GM18951 (cell line): ENCODE measurements at regions not wholly inside any gene's neighbourhood (a gene's known extent, or its start where the extent isn't known, plus 50 kb on each side); places are given as distances from the start of the nearest gene placed in this dataset.

Experiments
- POLR2A ChIP-seq: IDR thresholded peaks from 4 replicates; pipeline ENCODE4 v1.6.1; 2011; ENCODE audit warnings: mild to moderate bottlenecking; ENCODE audit not compliant: insufficient read length, insufficient read depth; ENCODE audit errors: extremely low read depth
- in situ Hi-C: fragments of 300-500 bp; cut with MboI; formaldehyde crosslinking; loops from one replicate; pipeline ENCODE4 v1.12.0; 2022; ENCODE audit warnings: low sequenced_read_pairs, mixed read lengths, inconsistent platforms; ENCODE audit not compliant: unreplicated experiment

DNA sequence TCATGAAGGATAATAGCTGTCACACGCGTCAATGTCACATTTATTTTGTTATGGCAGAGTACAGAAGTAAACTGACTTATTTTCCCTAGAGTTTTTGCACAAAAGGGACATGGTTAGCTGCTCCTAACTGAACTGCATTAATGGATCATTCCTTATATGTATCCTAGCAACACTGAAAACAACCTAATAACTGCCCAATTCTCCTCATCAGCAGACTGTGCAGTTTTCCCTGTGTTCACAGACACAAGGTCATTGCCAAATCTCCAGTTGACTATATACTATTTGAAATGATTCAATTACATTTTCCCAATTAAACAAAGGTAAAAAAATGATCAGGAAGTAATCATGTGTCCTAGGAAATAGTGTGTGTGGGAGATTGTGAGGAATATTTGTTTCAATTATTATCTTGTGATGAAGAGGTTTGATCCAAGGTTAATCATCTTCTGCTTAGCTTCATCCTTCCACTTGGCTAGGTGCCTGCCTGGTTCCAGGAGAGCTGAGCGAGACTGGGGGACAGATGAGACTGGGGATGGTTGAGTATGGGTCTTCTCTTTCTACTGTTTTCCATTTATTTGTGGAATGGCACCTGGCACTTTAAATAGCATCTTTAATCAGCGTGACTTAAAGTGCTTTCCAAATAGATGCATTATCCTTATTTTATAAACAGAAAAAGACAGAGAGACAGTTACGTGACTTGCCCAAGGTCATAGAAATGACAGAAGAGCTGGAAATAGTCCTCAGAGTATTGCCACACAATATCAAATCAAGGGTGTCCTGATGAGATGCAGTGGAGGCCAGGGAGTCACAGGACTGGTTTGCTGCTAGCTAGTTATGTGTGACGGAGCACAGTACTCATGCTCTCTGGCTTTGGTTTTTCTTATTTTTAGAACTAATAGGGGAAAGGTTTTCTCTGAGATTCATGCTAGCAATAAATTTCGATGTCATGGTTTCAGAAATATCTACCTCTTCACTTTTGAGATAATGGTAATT, 335.6 kb downstream of the PIK3C3 start:
- in situ Hi-C loops, result loop anchor here (25.0 kb wide), 1 partner anchor 178 kb away; no protein-coding TSS in a partner anchor
- no peak for TF ChIP-seq POLR2A

DNA sequence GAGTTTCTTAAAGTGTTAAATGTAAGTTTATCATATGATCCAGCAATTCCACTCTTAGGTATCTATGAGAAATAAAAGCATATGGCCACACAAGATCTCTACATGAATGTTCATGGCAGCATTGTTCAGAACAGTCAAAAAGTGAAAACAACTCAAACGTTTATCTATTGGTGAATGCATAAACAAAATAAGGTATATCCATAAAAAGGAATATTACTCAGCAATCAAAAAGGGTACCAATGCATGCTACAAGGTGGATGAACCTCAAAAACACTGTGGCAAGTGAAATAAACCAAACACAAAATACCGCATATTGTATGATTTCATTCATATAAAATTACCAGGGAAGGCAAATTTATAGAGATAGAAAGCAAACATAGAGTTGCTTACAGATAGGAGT, 337.6 kb downstream of the PIK3C3 start:
- in situ Hi-C loops, result loop anchor here (25.0 kb wide), 1 partner anchor 180 kb away; no protein-coding TSS in a partner anchor
- no peak for TF ChIP-seq POLR2A

- in situ Hi-C loops, result loop anchor here (25.0 kb wide), 1 partner anchor 184 kb away; no protein-coding TSS in a partner anchor
- no peak for TF ChIP-seq POLR2A
These were observed 341.2 kb downstream of the PIK3C3 start for GRCh38 chr18:42296192-42296591.

GRCh38 chr18:42296723-42297122, 341.7 kb downstream of the PIK3C3 start:
- in situ Hi-C loops, result loop anchor here (25.0 kb wide), 1 partner anchor 184 kb away; no protein-coding TSS in a partner anchor
- TF ChIP-seq POLR2A, result no peak

DNA sequence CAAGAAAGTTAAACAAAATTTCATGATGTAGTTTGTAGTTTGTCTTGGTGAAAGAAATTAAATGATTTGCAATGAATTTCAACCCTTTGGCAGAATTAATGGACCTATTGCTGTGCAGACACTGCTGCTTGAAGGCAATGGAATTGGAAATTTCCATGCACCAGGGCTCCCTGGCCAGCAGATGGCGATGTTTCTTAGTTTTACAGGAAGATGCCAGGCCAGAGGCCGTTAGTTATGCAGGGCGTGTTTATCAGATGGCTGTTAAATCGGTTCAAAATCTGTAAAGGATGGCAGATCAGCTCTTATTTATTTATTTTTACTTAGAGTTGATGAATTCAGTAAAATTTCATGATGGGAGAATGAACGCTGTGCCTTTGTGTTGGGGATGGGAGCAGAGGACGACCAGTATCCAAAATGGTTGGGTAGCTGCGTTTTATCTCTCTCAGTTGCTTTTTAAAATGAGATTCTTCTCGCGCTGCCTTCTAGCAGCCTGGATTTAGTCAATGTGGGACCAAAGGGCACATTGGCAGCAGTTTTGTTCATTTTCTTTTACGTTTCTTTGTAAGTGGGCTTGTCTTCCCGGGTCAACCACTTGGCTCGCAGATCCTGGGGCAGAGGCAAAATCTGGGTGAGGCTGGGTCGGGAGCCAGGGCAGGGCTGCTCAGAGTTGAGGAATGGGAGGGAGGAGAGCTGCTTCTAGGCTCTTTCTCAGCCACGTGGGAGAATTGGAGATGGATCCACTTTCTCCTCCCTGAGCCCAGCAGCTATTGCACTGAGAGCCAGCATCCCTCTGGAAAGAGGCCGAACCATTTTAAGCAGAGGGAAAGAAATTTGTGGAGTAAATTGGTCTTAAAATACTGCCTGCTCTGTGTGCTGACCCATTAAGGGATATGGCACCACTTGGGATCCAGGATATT, 344.0 kb downstream of the PIK3C3 start:
- in situ Hi-C loops, result loop anchor here (25.0 kb wide), 1 partner anchor 187 kb away; no protein-coding TSS in a partner anchor

DNA sequence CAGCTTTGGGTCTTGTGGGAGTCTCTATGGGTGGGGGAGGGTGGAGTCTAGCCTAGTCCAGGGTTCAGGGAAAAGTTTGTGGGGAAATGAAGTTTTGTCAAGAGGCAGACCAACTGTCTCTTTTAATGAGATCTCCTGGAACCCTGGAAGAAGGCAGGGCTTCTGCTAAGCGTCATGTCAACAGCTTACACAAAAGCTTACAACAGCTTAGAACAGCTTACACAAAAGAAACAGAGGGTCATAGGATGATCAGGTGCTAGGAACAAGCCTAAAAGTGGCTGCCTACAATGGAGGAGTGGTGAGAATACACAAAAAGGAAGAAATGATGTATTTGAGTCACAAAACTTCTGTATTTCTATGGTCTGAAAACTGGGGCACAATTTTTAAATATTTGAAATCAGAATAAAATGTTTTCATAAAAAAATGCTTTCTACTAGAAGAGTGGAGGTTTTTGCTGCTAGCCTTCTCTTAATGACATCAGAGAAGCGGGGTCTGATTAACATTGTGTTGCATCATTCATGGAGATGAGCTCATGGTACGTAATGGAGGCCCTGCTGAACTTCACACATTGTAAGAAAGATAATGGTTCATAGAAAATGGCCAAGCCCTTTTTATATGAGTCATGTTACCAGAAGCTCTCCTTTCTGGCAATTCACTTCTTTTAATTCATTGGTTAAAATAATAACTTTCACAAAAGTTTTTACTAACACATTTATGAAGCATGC, 351.0 kb downstream of the PIK3C3 start:
- no peak for TF ChIP-seq POLR2A
- in situ Hi-C loops, result loop anchor here (25.0 kb wide), 1 partner anchor 956 kb away; no protein-coding TSS in a partner anchor

More for the DNA sequence above, 344.0 kb downstream of the PIK3C3 start:
- TF ChIP-seq POLR2A, result no peak

DNA sequence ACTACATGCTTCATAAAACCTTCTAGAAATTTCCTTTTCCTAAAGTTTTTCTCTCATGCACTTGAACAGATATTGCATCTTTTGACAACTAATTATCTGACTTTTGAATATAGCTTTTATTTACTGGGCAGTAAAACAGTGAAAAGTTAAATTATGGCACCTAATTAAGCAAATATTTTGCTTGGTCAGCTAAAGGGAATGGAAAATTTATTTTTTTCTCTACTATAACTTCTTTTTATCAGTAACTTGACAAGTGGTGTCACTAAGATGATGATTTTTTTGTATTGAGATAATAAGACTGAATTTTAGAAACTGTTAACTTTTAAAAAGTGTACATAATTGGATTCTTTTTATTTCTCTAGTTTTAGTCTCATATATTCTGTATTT, 351.6 kb downstream of the PIK3C3 start:
- TF ChIP-seq POLR2A, result no peak
- in situ Hi-C loops, result loop anchor here (25.0 kb wide), 1 partner anchor 956 kb away; no protein-coding TSS in a partner anchor

DNA sequence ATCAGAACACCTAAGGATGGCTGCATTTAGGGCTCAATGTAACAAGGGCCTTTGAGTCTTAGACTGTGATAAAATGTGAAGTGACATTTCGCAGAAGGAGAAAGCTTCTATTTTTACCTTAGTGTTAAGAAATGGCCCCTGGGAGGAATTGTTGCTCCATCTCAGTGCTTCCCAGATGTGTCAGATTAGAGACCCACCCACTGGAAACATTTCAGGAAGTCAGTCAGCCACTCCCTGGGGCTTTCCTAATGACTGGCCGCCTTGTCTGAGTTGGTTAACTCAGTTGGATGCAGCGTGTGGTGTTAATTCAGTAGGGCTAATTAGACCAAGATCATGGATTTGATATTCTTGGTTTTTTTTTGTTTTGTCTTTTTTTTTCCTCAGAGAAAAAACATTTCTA, 355.9 kb downstream of the PIK3C3 start:
- no peak for TF ChIP-seq POLR2A
- in situ Hi-C loops, result loop anchor here (25.0 kb wide), 1 partner anchor 951 kb away; no protein-coding TSS in a partner anchor

- in situ Hi-C loops, result no loop called here
- TF ChIP-seq POLR2A, result no peak
These were observed 371.7 kb downstream of the PIK3C3 start for GRCh38 chr18:42326752-42327151.

DNA sequence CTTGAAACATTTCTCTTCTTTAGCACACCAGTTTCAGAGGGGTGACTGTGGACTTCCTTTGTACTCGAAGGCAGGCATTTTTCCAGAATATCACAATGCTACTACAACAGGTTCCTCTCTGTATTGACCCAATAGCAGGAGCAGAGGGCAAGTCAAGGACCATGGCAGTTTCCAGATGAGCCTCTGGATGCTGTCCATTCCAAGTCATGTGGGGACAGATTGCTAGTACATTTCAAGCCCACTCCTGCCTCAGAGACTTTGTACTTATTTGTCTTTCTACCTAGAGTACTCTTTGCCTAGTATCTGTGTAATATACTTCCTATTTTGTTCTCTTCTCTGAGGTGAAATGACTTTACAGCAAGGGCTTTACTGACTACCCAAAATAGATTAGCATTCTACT, 373.9 kb downstream of the PIK3C3 start:
- no peak for TF ChIP-seq POLR2A
- in situ Hi-C loops, result no loop called here

DNA sequence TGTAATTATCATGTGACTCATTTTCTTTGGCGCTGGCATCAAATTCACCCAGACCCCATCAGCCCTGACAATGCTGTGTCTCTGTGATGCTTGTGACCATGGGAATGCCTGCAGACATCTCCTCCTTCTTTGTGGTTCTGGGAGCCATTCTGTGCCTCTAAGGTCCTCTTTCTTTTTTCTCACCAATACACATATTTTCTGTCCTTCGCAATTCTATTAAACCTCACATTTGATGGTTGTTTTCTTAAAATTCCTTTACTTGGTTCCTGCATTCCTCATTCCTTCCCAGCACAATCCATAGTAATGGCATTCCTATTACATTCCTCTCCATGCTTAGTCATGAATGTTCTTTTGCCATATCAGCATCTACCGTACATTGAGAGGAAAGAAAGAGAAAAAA, 375.3 kb downstream of the PIK3C3 start:
- no peak for TF ChIP-seq POLR2A
- in situ Hi-C loops, result no loop called here

DNA sequence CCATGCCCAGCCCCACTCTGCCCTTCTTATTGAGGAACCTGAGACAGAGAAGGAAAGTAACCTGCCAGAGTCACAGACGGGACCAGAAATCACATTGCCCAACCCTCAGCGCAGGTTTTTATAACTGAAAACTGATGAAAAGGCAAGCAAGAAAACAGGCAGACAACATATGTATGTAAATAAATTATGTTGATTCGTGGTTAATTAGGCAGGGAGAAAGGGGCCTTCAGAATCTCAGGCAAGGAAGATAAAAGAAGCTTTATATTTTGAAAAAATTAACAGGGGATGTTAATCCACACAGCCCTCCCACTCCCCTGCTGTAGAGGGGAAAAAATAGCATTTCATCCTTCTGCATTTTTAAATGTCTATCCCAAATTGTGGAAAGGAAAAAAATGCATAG, 378.5 kb downstream of the PIK3C3 start:
- no peak for TF ChIP-seq POLR2A

More for the DNA sequence above, 378.5 kb downstream of the PIK3C3 start:
- in situ Hi-C loops, result no loop called here
